IgD-negative memory B cell (primary cell): ENCODE measurements at regions not wholly inside any gene's neighbourhood (a gene's known extent, or its start where the extent isn't known, plus 50 kb on each side); places are given as distances from the start of the nearest gene placed in this dataset.
A peak's percentile ranks its signal among the peaks of the same experiment; 100 is the strongest.

ENCODE experiments used
- H3K27ac Mint-ChIP-seq, 3 donors: one replicate each; pipeline ENCODE4 v1.8.0; 2020 to 2022; ENCODE audit warnings: mild to moderate bottlenecking in 3 of 3, mixed read lengths in 3 of 3, moderate library complexity in 1 of 3
- H3K27me3 Mint-ChIP-seq: one replicate; pipeline ENCODE4 v1.8.0; 2021; ENCODE audit warnings: mixed read lengths
- H3K36me3 Mint-ChIP-seq: one replicate; pipeline ENCODE4 v1.8.0; 2020; ENCODE audit warnings: mild to moderate bottlenecking, mixed read lengths
- H3K4me1 Mint-ChIP-seq, 3 donors: one replicate each; pipeline ENCODE4 v1.8.0; 2020 to 2022; ENCODE audit warnings: mixed read lengths in 3 of 3, mild to moderate bottlenecking in 1 of 3
- H3K4me3 Mint-ChIP-seq, 4 donors: one replicate each; pipeline ENCODE4 v1.8.0; 2020 to 2022; ENCODE audit warnings: mild to moderate bottlenecking in 4 of 4, mixed read lengths in 4 of 4, moderate library complexity in 3 of 4
- H3K9me3 Mint-ChIP-seq, 3 donors: one replicate each; pipeline ENCODE4 v1.8.0; 2020 to 2021; ENCODE audit warnings: mixed read lengths in 3 of 3, mild to moderate bottlenecking in 1 of 3

DNA sequence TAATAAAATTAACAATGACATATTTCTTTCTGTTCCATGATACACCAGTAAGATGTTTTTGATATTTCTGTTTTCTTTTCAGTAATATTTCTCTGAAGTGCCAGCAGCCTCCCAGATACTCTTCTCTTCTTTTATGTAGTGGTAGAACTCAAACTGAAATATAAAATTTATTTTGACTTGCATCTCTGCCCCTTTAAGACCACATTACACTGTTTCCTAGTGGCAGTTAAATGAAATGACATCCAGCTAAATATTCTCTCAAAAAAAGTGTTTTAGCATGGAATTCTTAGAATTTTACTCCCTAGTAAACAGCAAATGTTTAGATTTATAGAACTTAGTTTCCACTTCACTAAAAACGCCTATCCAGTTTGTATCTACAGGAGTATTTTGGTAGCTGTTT, 237.2 kb upstream of the MTPN start:
- Mint-ChIP-seq H3K4me1 (no peaks in the 10 kb centered on the region), H3K27ac (no peak overlapping the region), H3K4me3 (no peak overlapping the region), H3K36me3 (peaks cover 9% of the 10 kb centered on the region), H3K27me3 (no peaks in the 10 kb centered on the region), H3K9me3 (peaks cover 0 to under 1% (median 0%) of the 10 kb centered on the region in 3 donors)

GRCh38 chr7:136213012-136213411, 235.9 kb upstream of the MTPN start:
- Mint-ChIP-seq H3K9me3 (no peaks in the 10 kb centered on the region), H3K36me3 (peaks cover 17% of the 10 kb centered on the region), H3K4me3 (no peak overlapping the region), H3K27ac (no peak overlapping the region), H3K27me3 (no peaks in the 10 kb centered on the region), H3K4me1 (no peaks in the 10 kb centered on the region)

- H3K27ac Mint-ChIP-seq = no peak overlapping the region
- H3K4me3 Mint-ChIP-seq = no peak overlapping the region
- peaks cover 16% of the 10 kb centered on the region for H3K36me3 Mint-ChIP-seq
- H3K27me3 Mint-ChIP-seq = no peaks in the 10 kb centered on the region
- no peaks in the 10 kb centered on the region for H3K4me1 Mint-ChIP-seq
- no peaks in the 10 kb centered on the region for H3K9me3 Mint-ChIP-seq
These were observed 233.5 kb upstream of the MTPN start for GRCh38 chr7:136210664-136211063.

DNA sequence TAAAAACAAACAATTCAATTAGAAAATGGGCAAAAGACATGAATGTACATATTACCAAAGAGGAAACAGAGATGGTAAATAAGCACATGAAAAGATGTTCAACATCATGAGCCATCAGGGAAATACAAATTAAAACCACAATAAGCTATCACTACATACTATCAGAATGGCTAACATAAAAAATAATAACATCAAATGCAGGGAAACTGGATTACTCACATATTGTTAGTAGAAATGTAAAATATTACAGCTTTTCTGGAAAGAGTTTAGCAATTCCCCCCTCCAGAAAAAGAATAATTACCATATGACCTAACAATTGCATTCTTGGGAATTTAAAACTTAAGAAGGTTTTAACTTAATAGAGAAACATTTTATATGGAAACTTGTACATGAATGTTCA, 232.9 kb upstream of the MTPN start:
- no peaks in the 10 kb centered on the region for H3K4me1 Mint-ChIP-seq
- no peak overlapping the region for H3K4me3 Mint-ChIP-seq
- no peaks in the 10 kb centered on the region for H3K27me3 Mint-ChIP-seq
- no peaks in the 10 kb centered on the region for H3K9me3 Mint-ChIP-seq
- H3K27ac Mint-ChIP-seq = no peak overlapping the region
- H3K36me3 Mint-ChIP-seq = peaks cover 15% of the 10 kb centered on the region

DNA sequence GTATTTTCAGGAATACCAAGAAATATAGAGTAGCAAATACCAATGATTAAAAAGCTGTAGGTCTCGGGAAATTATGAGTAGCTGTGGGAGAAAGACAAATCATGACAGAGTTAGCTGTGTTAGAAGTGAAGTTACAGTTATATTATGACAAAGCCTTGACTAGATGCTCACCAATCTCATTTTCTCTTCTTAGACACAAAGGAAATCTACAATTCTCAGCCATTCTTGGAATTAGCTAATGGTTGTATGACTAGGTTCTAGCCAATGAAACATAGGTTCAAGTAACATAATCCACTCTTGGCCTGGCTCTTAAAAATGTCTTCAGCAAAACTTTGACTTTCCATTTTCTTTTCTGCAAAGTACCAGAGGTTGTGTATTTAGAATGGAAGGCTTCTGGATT, 228.8 kb upstream of the MTPN start:
- no peaks in the 10 kb centered on the region for H3K27me3 Mint-ChIP-seq
- H3K27ac Mint-ChIP-seq = no peak overlapping the region
- H3K4me3 Mint-ChIP-seq = no peak overlapping the region
- no peaks in the 10 kb centered on the region for H3K4me1 Mint-ChIP-seq
- peaks cover 14% of the 10 kb centered on the region for H3K36me3 Mint-ChIP-seq
- H3K9me3 Mint-ChIP-seq = no peaks in the 10 kb centered on the region

DNA sequence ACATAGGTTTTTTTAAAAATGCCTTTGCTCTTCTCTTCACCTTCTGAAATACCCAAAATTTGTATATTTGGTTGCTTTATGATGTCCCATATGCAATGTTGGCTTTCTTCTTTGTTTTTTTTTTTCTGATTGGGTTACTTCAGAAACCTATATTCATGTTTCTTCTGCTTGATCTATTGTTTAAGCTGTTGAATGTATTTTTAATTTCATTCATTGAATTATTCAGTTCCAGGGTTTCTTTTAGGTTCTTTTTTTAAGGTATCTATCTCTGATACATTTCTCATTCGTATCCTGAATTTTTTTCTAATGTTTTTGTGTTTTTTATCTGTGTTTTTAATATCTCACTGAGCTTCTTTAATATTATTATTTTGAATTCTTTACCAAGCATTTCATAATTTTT, 221.0 kb upstream of the MTPN start:
- Mint-ChIP-seq H3K27me3 (no peaks in the 10 kb centered on the region), H3K36me3 (peaks cover 13% of the 10 kb centered on the region), H3K4me1 (peaks cover 0 to 5% (median 0%) of the 10 kb centered on the region in 3 donors), H3K9me3 (peaks cover 7 to 38% (median 13%) of the 10 kb centered on the region in 3 donors), H3K27ac (no peak overlapping the region), H3K4me3 (no peak overlapping the region)

DNA sequence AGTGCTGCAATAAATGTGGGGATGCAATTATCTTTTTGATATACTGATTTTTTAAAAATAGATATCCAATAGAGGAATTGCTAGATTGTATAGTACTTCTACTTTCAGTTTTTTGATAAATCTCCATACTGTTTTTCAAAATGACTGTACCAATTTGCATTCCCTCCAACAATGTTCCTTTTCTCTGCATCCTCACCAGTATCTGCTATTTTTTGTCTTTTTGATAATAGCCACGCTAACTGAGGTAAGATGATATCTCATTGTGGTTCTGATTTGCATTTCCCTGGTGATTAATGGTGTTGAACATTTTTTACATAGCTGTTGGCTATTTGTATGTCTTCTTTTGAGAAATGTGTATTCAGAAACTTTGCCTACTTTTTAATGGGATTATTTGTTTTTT, 217.7 kb upstream of the MTPN start:
- peaks cover 7 to 34% (median 14%) of the 10 kb centered on the region in 3 donors for H3K9me3 Mint-ChIP-seq
- H3K4me3 Mint-ChIP-seq = peak overlapping the region in 1 of 4 donors; percentile 19
- H3K4me1 Mint-ChIP-seq = peaks cover 0 to 4% (median 0%) of the 10 kb centered on the region in 3 donors
- no peak overlapping the region for H3K27ac Mint-ChIP-seq
- H3K27me3 Mint-ChIP-seq = no peaks in the 10 kb centered on the region
- peaks cover 10% of the 10 kb centered on the region for H3K36me3 Mint-ChIP-seq

DNA sequence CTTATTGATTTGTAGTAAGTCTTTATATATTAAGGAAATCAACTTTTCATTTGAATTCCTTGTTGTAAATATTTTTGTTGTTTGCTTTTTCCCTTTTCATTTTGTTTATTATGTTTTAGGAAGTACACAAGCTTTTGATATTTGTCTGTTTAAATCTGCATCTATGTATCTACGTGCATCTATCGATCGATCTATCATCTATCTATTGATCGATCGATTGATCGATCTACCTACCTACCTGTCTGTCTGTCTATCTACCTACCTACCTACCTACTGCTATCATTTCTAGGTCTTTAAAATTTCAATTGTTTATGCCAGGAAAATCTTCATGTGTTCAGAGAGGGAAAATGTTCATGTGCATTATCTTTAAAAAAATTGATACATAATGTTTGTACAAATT, 216.8 kb upstream of the MTPN start:
- Mint-ChIP-seq H3K27me3 (no peaks in the 10 kb centered on the region), H3K27ac (no peak overlapping the region), H3K4me1 (peaks cover 0 to 2% (median 0%) of the 10 kb centered on the region in 3 donors), H3K36me3 (peaks cover 7% of the 10 kb centered on the region), H3K9me3 (peaks cover 7 to 33% (median 14%) of the 10 kb centered on the region in 3 donors), H3K4me3 (no peak overlapping the region)

DNA sequence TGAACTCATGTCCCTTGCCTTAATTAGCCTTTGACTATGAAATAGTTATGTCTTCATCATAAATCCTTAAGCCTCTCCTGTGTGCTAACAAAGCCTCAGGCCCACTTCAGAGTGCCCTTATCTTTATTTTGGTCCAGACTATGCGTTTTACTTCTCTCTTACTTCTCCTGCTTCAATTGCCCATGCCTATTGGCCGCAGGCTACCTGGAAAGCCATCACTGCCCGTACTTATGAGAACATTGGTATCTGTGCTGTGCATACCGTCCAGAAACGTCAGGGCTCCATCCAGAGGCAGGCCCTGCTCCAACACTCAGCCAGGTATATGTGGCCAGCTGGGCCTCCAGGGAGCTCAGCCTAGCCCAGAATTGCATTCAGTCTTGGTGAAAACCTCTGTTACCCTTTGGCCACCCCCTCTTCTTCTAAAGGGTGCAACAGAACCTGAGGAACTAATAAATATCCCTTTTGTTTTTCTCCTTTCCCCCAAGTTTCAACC, 212.4 kb upstream of the MTPN start:
- Mint-ChIP-seq H3K27ac (no peak overlapping the region), H3K4me1 (peaks cover 0 to 2% (median 0%) of the 10 kb centered on the region in 3 donors), H3K9me3 (peaks cover 0 to 2% (median 0%) of the 10 kb centered on the region in 3 donors), H3K36me3 (no peaks in the 10 kb centered on the region), H3K27me3 (no peaks in the 10 kb centered on the region), H3K4me3 (no peak overlapping the region)

- Mint-ChIP-seq H3K9me3 (peaks cover 0 to 5% (median 2%) of the 10 kb centered on the region in 3 donors), H3K36me3 (peaks cover 7% of the 10 kb centered on the region), H3K27me3 (no peaks in the 10 kb centered on the region), H3K4me1 (peaks cover 0 to 4% (median 2%) of the 10 kb centered on the region in 3 donors), H3K27ac (no peak overlapping the region), H3K4me3 (no peak overlapping the region)
These were observed 209.1 kb upstream of the MTPN start for GRCh38 chr7:136186281-136186680.

DNA sequence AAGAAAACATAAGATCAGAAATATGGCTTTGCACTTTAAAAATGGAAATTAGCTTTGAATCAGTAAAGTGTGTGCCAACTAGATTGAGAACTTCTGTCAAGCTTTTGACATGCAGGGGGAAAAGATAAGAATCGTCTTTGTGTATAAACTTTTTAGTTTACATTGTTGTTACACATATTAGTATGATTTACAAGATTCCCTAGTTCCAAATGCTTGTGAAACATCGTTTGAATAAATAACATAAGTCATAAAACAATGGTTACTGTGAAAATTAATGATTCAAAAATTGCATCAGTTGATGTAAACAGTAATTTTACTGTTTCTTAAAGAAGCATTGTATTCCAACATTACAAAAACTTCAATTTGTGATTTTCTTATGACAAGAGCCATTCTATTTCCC, 207.6 kb upstream of the MTPN start:
- Mint-ChIP-seq H3K36me3 (peaks cover 10% of the 10 kb centered on the region), H3K9me3 (peaks cover 0 to 5% (median 2%) of the 10 kb centered on the region in 3 donors), H3K4me1 (peaks cover 0 to 2% (median 2%) of the 10 kb centered on the region in 3 donors)

GRCh38 chr7:136183981-136184380, 206.8 kb upstream of the MTPN start:
- no peak overlapping the region for H3K27ac Mint-ChIP-seq
- H3K9me3 Mint-ChIP-seq = peaks cover 0 to 5% (median 2%) of the 10 kb centered on the region in 3 donors
- peaks cover 0 to 2% (median 2%) of the 10 kb centered on the region in 3 donors for H3K4me1 Mint-ChIP-seq
- peaks cover 10% of the 10 kb centered on the region for H3K36me3 Mint-ChIP-seq
- H3K4me3 Mint-ChIP-seq = no peak overlapping the region
- H3K27me3 Mint-ChIP-seq = no peaks in the 10 kb centered on the region

More for the DNA sequence above, 207.6 kb upstream of the MTPN start:
- Mint-ChIP-seq H3K27me3 (no peaks in the 10 kb centered on the region), H3K27ac (no peak overlapping the region), H3K4me3 (no peak overlapping the region)

DNA sequence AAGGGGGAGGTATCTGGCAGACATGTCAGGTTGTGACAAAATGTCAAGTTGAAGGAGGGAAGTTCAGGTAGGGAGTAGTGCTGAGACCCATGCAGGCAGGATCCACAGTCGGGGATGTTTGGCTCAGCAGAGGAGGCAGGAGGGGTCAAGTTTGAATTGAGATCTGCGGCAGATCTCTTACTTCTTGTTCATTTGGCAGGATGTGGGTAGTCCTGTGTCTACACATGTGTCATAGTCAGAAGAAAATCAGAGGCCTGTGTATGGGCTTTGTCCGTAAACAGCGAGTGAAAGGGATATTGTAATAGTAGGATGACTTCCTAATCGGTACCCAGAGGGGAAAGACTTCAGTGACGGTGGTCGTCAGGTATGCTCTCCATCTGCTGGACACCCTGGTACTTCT, 203.8 kb upstream of the MTPN start:
- Mint-ChIP-seq H3K27me3 (no peaks in the 10 kb centered on the region), H3K9me3 (peaks cover 0 to 5% (median 2%) of the 10 kb centered on the region in 3 donors), H3K27ac (no peak overlapping the region), H3K36me3 (peaks cover 10% of the 10 kb centered on the region), H3K4me3 (no peak overlapping the region), H3K4me1 (peaks cover 0 to 2% (median 2%) of the 10 kb centered on the region in 3 donors)

GRCh38 chr7:136179851-136180721, 202.9 kb upstream of the MTPN start:
- H3K9me3 Mint-ChIP-seq = peaks cover 0 to 5% (median 2%) of the 10 kb centered on the region in 3 donors
- H3K27ac Mint-ChIP-seq = no peak overlapping the region
- no peak overlapping the region for H3K4me3 Mint-ChIP-seq
- no peaks in the 10 kb centered on the region for H3K27me3 Mint-ChIP-seq
- H3K36me3 Mint-ChIP-seq = peaks cover 10% of the 10 kb centered on the region
- H3K4me1 Mint-ChIP-seq = peaks cover 0 to 2% (median 2%) of the 10 kb centered on the region in 3 donors

- no peak overlapping the region for H3K27ac Mint-ChIP-seq
- peaks cover 0 to 5% (median 2%) of the 10 kb centered on the region in 3 donors for H3K9me3 Mint-ChIP-seq
- H3K4me1 Mint-ChIP-seq = peaks cover 0 to 4% (median 2%) of the 10 kb centered on the region in 3 donors
- no peak overlapping the region for H3K4me3 Mint-ChIP-seq
- H3K27me3 Mint-ChIP-seq = no peaks in the 10 kb centered on the region
- peaks cover 10% of the 10 kb centered on the region for H3K36me3 Mint-ChIP-seq
These were observed 202.0 kb upstream of the MTPN start for GRCh38 chr7:136179154-136179553.
